H1 (cell line): ENCODE measurements at regions not wholly inside any gene's neighbourhood (a gene's known extent, or its start where the extent isn't known, plus 50 kb on each side); places are given as distances from the start of the nearest gene placed in this dataset.

ENCODE experiments used
- CTCF ChIA-PET: fragments of 300-600 bp; sonication (Branson Sonifier 250); formaldehyde crosslinking; loops from one replicate; lab custom pipeline; 2021; ENCODE audit not compliant: partially characterized antibody; lab: Charles Lee
- POLR2A ChIA-PET: fragments of 300-600 bp; sonication (Branson Sonifier 250); formaldehyde crosslinking; loops from one replicate; lab custom pipeline; 2021; ENCODE audit warnings: inconsistent platforms; ENCODE audit not compliant: partially characterized antibody; lab: Charles Lee
- DNase-seq, 2 experiments: peaks; one replicate each; pipeline versions ENCODE4 v3.0.0 to v3.0.0-alpha.2; 2010 to 2022; ENCODE audit warnings: low spot score in 2 of 2, low read depth in 1 of 2, mixed read lengths in 1 of 2
- FAIRE-seq: peaks from 2 replicates; lab custom pipeline; 2011; peaks lifted over from hg19 to GRCh38; lab: Jason Lieb, UNC
- H2AFZ ChIP-seq: 2 replicates; pipeline ENCODE4 v1.8.1; 2012; ENCODE audit warnings: low read length, inconsistent platforms
- H2AK5ac ChIP-seq: 2 replicates; pipeline ENCODE4 v1.6.1; 2013; ENCODE audit warnings: low read depth, low read length
- H2BK120ac ChIP-seq: replicated peaks from 2 replicates; pipeline ENCODE3; 2013; ENCODE audit warnings: low read depth, low read length, inconsistent platforms
- H2BK12ac ChIP-seq: 2 replicates; pipeline ENCODE4 v1.6.1; 2013; ENCODE audit warnings: low read depth, low read length
- H2BK15ac ChIP-seq: 2 replicates; pipeline ENCODE4 v1.6.1; 2013; ENCODE audit warnings: low read length
- H2BK20ac ChIP-seq: 2 replicates; pipeline ENCODE4 v1.6.1; 2013; ENCODE audit warnings: low read length
- H2BK5ac ChIP-seq: 2 replicates; pipeline ENCODE4 v1.6.1; 2013; ENCODE audit warnings: low read depth, low read length
- H3K14ac ChIP-seq: 2 replicates; pipeline ENCODE4 v1.6.1; 2013; ENCODE audit warnings: inconsistent platforms; ENCODE audit not compliant: insufficient read length
- H3K18ac ChIP-seq: 2 replicates; pipeline ENCODE4 v1.6.1; 2013; ENCODE audit warnings: low read length; ENCODE audit errors: extremely low read depth
- H3K23ac ChIP-seq: 2 replicates; pipeline ENCODE4 v1.6.1; 2013; ENCODE audit warnings: inconsistent platforms; ENCODE audit not compliant: insufficient read length
- H3K23me2 ChIP-seq: 2 replicates; pipeline ENCODE4 v1.6.1; 2013; ENCODE audit warnings: low read depth, low read length
- H3K27ac ChIP-seq: 2 replicates; pipeline ENCODE4 v1.6.1; 2011; ENCODE audit warnings: low read depth, low read length, inconsistent platforms
- H3K27me3 ChIP-seq, 4 experiments: replicated peaks in 1 of 4; 1 replicate in 1 of 4; 2 replicates in 3 of 4; pipeline versions ENCODE4 v1.6.1 to v1.8.1; 2011 to 2013; ENCODE audit warnings: low read length in 3 of 4, mild to moderate bottlenecking in 3 of 4, inconsistent platforms in 2 of 4, mixed read lengths in 2 of 4, moderate library complexity in 1 of 4; ENCODE audit not compliant: control insufficient read depth in 3 of 4, insufficient read depth in 3 of 4; ENCODE audit errors: extremely low read depth in 1 of 4
- H3K36me3 ChIP-seq, 4 experiments: 2 replicates each; pipeline versions ENCODE4 v1.6.1 to v1.8.1; 2011 to 2013; ENCODE audit warnings: mild to moderate bottlenecking in 4 of 4, low read length in 3 of 4, moderate library complexity in 2 of 4, control low read depth in 1 of 4, inconsistent platforms in 1 of 4; ENCODE audit not compliant: insufficient read depth in 4 of 4, control insufficient read depth in 2 of 4
- H3K4ac ChIP-seq: replicated peaks from 2 replicates; pipeline ENCODE3; 2013; ENCODE audit warnings: low read length, low read depth, mixed read lengths, inconsistent platforms; ENCODE audit not compliant: insufficient read length
- H3K4me1 ChIP-seq, 4 experiments: replicated peaks in 1 of 4; 1 replicate in 1 of 4; 2 replicates in 3 of 4; pipeline versions ENCODE4 v1.6.1 to v1.8.1; 2011 to 2013; ENCODE audit warnings: low read length in 3 of 4, inconsistent platforms in 2 of 4, mixed read lengths in 1 of 4; ENCODE audit not compliant: insufficient read depth in 4 of 4, control insufficient read depth in 3 of 4
- H3K4me2 ChIP-seq, 2 experiments: 2 replicates each; pipeline versions ENCODE4 v1.6.1 to v1.8.1; 2011 to 2013; ENCODE audit warnings: low read depth in 2 of 2, low read length in 2 of 2, control low read depth in 1 of 2, inconsistent platforms in 1 of 2, mild to moderate bottlenecking in 1 of 2; ENCODE audit not compliant: insufficient read depth in 1 of 2
- H3K4me3 ChIP-seq, 4 experiments: fragments of 200-600, 300-600 bp in 1 of 4; sonication (generic), shearing (Covaris generic), sonication (Bioruptor Twin) in 1 of 4; 2 replicates each; pipeline versions ENCODE4 v1.5.1 to v1.8.1; 2011 to 2016; ENCODE audit warnings: low read length in 4 of 4, low read depth in 3 of 4, control low read depth in 2 of 4, inconsistent platforms in 2 of 4, mild to moderate bottlenecking in 2 of 4, mixed read lengths in 1 of 4, moderate library complexity in 1 of 4; ENCODE audit not compliant: insufficient read depth in 2 of 4; ENCODE audit errors: extremely low read depth in 1 of 4
- H3K56ac ChIP-seq: replicated peaks from 2 replicates; pipeline ENCODE3; 2013; ENCODE audit warnings: low read depth, mild to moderate bottlenecking, mixed read lengths, low read length, inconsistent platforms; ENCODE audit not compliant: insufficient read length
- H3K79me1 ChIP-seq: 2 replicates; pipeline ENCODE4 v1.6.1; 2013; ENCODE audit warnings: low read depth, low read length, control low read depth
- H3K79me2 ChIP-seq, 2 experiments: 2 replicates each; pipeline versions ENCODE4 v1.6.1 to v1.8.1; 2012 to 2013; ENCODE audit warnings: low read length in 2 of 2, mild to moderate bottlenecking in 2 of 2, inconsistent platforms in 1 of 2; ENCODE audit not compliant: insufficient read depth in 2 of 2, control insufficient read depth in 1 of 2
- H3K9ac ChIP-seq, 4 experiments: replicated peaks in 1 of 4; 1 replicate in 1 of 4; 2 replicates in 3 of 4; pipeline versions ENCODE4 v1.6.1 to v1.8.1; 2011 to 2013; ENCODE audit warnings: low read depth in 3 of 4, low read length in 3 of 4, control low read depth in 2 of 4, mild to moderate bottlenecking in 2 of 4, moderate library complexity in 2 of 4, inconsistent platforms in 1 of 4; ENCODE audit errors: extremely low read depth in 1 of 4
- H3K9me3 ChIP-seq, 2 experiments: 2 replicates each; pipeline versions ENCODE4 v1.6.1 to v1.8.1; 2012 to 2013; ENCODE audit warnings: mild to moderate bottlenecking in 2 of 2, moderate library complexity in 2 of 2, control low read depth in 1 of 2, inconsistent platforms in 1 of 2, low read depth in 1 of 2, low read length in 1 of 2, mixed read lengths in 1 of 2; ENCODE audit not compliant: insufficient read depth in 2 of 2
- H4K20me1 ChIP-seq, 2 experiments: replicated peaks in 1 of 2; 2 replicates each; pipeline versions ENCODE3 to v1.8.1; 2011 to 2013; ENCODE audit warnings: inconsistent platforms in 2 of 2, low read length in 2 of 2, mild to moderate bottlenecking in 1 of 2; ENCODE audit not compliant: insufficient read depth in 2 of 2, control insufficient read depth in 1 of 2
- H4K5ac ChIP-seq: 2 replicates; pipeline ENCODE4 v1.6.1; 2013; ENCODE audit warnings: low read length, low read depth, mixed read lengths, inconsistent platforms; ENCODE audit not compliant: insufficient read length
- H4K8ac ChIP-seq: 2 replicates; pipeline ENCODE4 v1.8.0; 2013; ENCODE audit warnings: mild to moderate bottlenecking, moderate library complexity, low read length, inconsistent platforms; ENCODE audit not compliant: insufficient read depth; ENCODE audit errors: extremely low read depth
- H4K91ac ChIP-seq: replicated peaks from 2 replicates; pipeline ENCODE3; 2013; ENCODE audit warnings: low read length, mixed read lengths, inconsistent platforms; ENCODE audit not compliant: insufficient read length
- CBX8 ChIP-seq: fragments of 300-800, 300-1000 bp; sonication (generic); IDR thresholded peaks from 2 replicates; pipeline ENCODE4 v1.7.1; 2016; ENCODE audit warnings: low read depth, low read length, borderline replicate concordance
- CHD2 ChIP-seq: IDR thresholded peaks from 2 replicates; pipeline ENCODE4 v1.6.1; 2012; ENCODE audit warnings: low read length, improper control_type of control experiment
- EP300 ChIP-seq, 2 experiments: IDR thresholded peaks; 1 replicate in 1 of 2; 2 replicates in 1 of 2; pipeline ENCODE4 v1.6.1; 2011 to 2012; ENCODE audit warnings: low read depth in 2 of 2, low read length in 2 of 2, mild to moderate bottlenecking in 2 of 2, borderline replicate concordance in 1 of 2, inconsistent platforms in 1 of 2, moderate library complexity in 1 of 2
- HDAC2 ChIP-seq, 2 experiments: fragments of 300-600 bp in 1 of 2; sonication (generic) in 1 of 2; IDR thresholded peaks; 2 replicates each; pipeline ENCODE4 v1.6.1; 2011 to 2012; ENCODE audit warnings: low read depth in 2 of 2, low read length in 2 of 2, mild to moderate bottlenecking in 2 of 2, moderate library complexity in 2 of 2, borderline replicate concordance in 1 of 2, inconsistent platforms in 1 of 2
- HDAC6 ChIP-seq: IDR thresholded peaks from one replicate; pipeline ENCODE4 v1.7.1; 2012; ENCODE audit warnings: low read depth, mild to moderate bottlenecking, inconsistent platforms, low read length, moderate library complexity
- NRF1 ChIP-seq: IDR thresholded peaks from 2 replicates; pipeline ENCODE4 v1.6.1; 2011; ENCODE audit warnings: mild to moderate bottlenecking, low read depth, low read length, improper control_type of control experiment
- RNF2 ChIP-seq: fragments of 200-900, 300-1000 bp; sonication (generic); IDR thresholded peaks from 2 replicates; pipeline ENCODE4 v1.7.1; 2016; ENCODE audit warnings: borderline replicate concordance, low read depth, mild to moderate bottlenecking, antibody characterized with exemption, low read length; ENCODE audit not compliant: poor library complexity, severe bottlenecking; ENCODE audit errors: missing control alignments
- SP2 ChIP-seq: IDR thresholded peaks from 2 replicates; pipeline ENCODE4 v1.6.1; 2012; ENCODE audit warnings: mild to moderate bottlenecking, low read length, inconsistent platforms
- SUZ12 ChIP-seq: fragments of 200-600 bp; sonication (generic); IDR thresholded peaks from 2 replicates; pipeline ENCODE4 v1.6.1; 2012; ENCODE audit warnings: mild to moderate bottlenecking, inconsistent platforms, low read length, moderate library complexity, mixed read lengths
- TAF1 ChIP-seq: IDR thresholded peaks from 2 replicates; pipeline ENCODE4 v1.6.1; 2011; ENCODE audit warnings: mild to moderate bottlenecking, low read depth, low read length
- TEAD4 ChIP-seq: IDR thresholded peaks from 2 replicates; pipeline ENCODE4 v1.6.1; 2012; ENCODE audit warnings: low read depth, low read length, inconsistent platforms, mixed read lengths
- USF2 ChIP-seq: IDR thresholded peaks from 2 replicates; pipeline ENCODE4 v1.6.1; 2011; ENCODE audit warnings: low read length, improper control_type of control experiment
- WGBS, 2 experiments: shearing (Covaris generic) in 1 of 2; methylation state at CpG; one replicate each; pipeline versions ENCODE4 v1.1.6 to v1.1.7; 2013 to 2015; ENCODE audit warnings: low lambda C conversion rate in 2 of 2, mixed read lengths in 2 of 2, inconsistent platforms in 1 of 2, low coverage in 1 of 2, missing lambda C conversion rate in 1 of 2; ENCODE audit not compliant: insufficient replicate concordance in 2 of 2, insufficient coverage in 1 of 2, insufficient read length in 1 of 2; ENCODE audit errors: extremely low coverage in 1 of 2, missing lambda C conversion rate in 1 of 2; 5-methylcytosine and 5-hydroxymethylcytosine counted together
- TF ChIP-seq, protein P1 (sequence below): IDR thresholded peaks from 2 replicates; pipeline ENCODE4 v1.6.1; 2012; ENCODE audit warnings: inconsistent platforms

- Histone ChIP-seq H3K79me1 (no peaks in the 10 kb centered on the region), H3K23me2 (no peaks in the 10 kb centered on the region)
- TF ChIP-seq USF2 (no peak), TAF1 (no peak), HDAC6 (no peak), RNF2 (no peak), NRF1 (no peak), SUZ12 (no peak), EP300 (IDR thresholded peaks at IDR 0.05; ENCODE audit: borderline replicate concordance in 1 of 2, low read depth in 2 of 2, low read length in 2 of 2) (no peak), HDAC2 (IDR thresholded peaks at IDR 0.05; ENCODE audit: borderline replicate concordance in 1 of 2, low read depth in 2 of 2, low read length in 2 of 2) (no peak), CBX8 (no peak), SP2 (no peak), CHD2 (no peak), TEAD4 (no peak)
- TF ChIP-seq, protein P1, sequence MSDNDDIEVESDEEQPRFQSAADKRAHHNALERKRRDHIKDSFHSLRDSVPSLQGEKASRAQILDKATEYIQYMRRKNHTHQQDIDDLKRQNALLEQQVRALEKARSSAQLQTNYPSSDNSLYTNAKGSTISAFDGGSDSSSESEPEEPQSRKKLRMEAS = no peak
Observed at GRCh38 chr9:22548625-22549024, 102.0 kb downstream of the DMRTA1 start.

More at GRCh38 chr9:22548625-22549024, 102.0 kb downstream of the DMRTA1 start:
- no peak overlapping the region for H2BK20ac ChIP-seq
- no peak overlapping the region for H3K4me2 ChIP-seq
- H4K91ac ChIP-seq = no peak overlapping the region
- CTCF ChIA-PET = interaction anchor here (0.9 to 1.5 kb wide), 2 partner anchors 9 to 21 kb away, joined by 3 read pairs; no protein-coding TSS in a partner anchor
- H3K9me3 ChIP-seq = no peaks in the 10 kb centered on the region
- no peak for DNase-seq
- H3K18ac ChIP-seq = no peak overlapping the region
- H3K56ac ChIP-seq = no peak overlapping the region
- POLR2A ChIA-PET = no interaction called here
- H4K5ac ChIP-seq = no peak overlapping the region
- H3K79me2 ChIP-seq = no peaks in the 10 kb centered on the region
- 97% methylated on average over 2 of the region's 2 CpGs; no CpG with 5 or more reads in 1 of the 2 experiments for WGBS, 2 experiments
- H3K36me3 ChIP-seq = no peaks in the 10 kb centered on the region
- no peak overlapping the region for H3K23ac ChIP-seq
- no peak overlapping the region for H3K4me3 ChIP-seq
- H3K27ac ChIP-seq = no peak overlapping the region
- FAIRE-seq = no peak
- no peak overlapping the region for H2BK120ac ChIP-seq
- H2AK5ac ChIP-seq = no peak overlapping the region
- H2BK12ac ChIP-seq = no peak overlapping the region; the same call in 1 of the 2 replicates
- H2BK15ac ChIP-seq = 0 out of 2 replicates have a peak overlapping the region, but pooled peaks have one; percentile 31
- H3K14ac ChIP-seq = no peak overlapping the region
- H4K8ac ChIP-seq = no peak overlapping the region
- H3K27me3 ChIP-seq = no peaks in the 10 kb centered on the region; a peak in 1 of 7 replicates
- no peaks in the 10 kb centered on the region for H4K20me1 ChIP-seq
- no peaks in the 10 kb centered on the region; a peak in 1 of 7 replicates for H3K4me1 ChIP-seq
- H3K9ac ChIP-seq = no peak overlapping the region
- no peak overlapping the region for H3K4ac ChIP-seq
- no peak overlapping the region for H2AFZ ChIP-seq
- H2BK5ac ChIP-seq = no peak overlapping the region
